ENCODE measurements at regions not wholly inside any gene's neighbourhood (a gene's known extent, or its start where the extent isn't known, plus 50 kb on each side); places are given as distances from the start of the nearest gene placed in this dataset.

GRCh38 chr3:5754602-5755001, 567.1 kb downstream of the EDEM1 start:
- intact Hi-C loops (cut with micrococcal nuclease; ENCODE audit: unreplicated experiment): no loop called here
- TF ChIP-seq CTCF (conservative IDR thresholded peaks at IDR 0.05; ENCODE audit: low read length) (no peak), EZH2phosphoT487 (IDR thresholded peaks at IDR 0.05; ENCODE audit: borderline replicate concordance, low read depth, low read length) (no peak)
- H3K4me3 ChIP-seq (ENCODE audit: low read depth, low read length, poor library complexity, severe bottlenecking): no peak overlapping the region
- CTCF ChIA-PET (ENCODE audit: unreplicated experiment): no interaction called here
- DNase-seq (ENCODE audit: low spot score): no peak
- no peaks in the 10 kb centered on the region for H4K20me1 ChIP-seq (ENCODE audit: insufficient read depth, low read length)
- H3K9me2 ChIP-seq (ENCODE audit: insufficient read depth, low read length): no peaks in the 10 kb centered on the region
- H3K4me2 ChIP-seq (ENCODE audit: low read length): no peak overlapping the region
- no peak overlapping the region for H3K27ac ChIP-seq (ENCODE audit: low read depth, low read length, poor library complexity, severe bottlenecking)
- H3K79me2 ChIP-seq (ENCODE audit: insufficient read depth, low read depth, low read length): no peaks in the 10 kb centered on the region
- H3K36me3 ChIP-seq (ENCODE audit: insufficient read depth, low read length): no peaks in the 10 kb centered on the region
- no TSS peak for BruUV-seq (replicated peaks)
- POLR2A ChIA-PET: no interaction called here
- H3K4me1 ChIP-seq (ENCODE audit: insufficient read depth, low read length, poor library complexity, severe bottlenecking): no peaks in the 10 kb centered on the region
- H3K9me3 ChIP-seq (ENCODE audit: low read length): no peaks in the 10 kb centered on the region
- no peak overlapping the region for H2AFZ ChIP-seq (ENCODE audit: low read length)

DNA sequence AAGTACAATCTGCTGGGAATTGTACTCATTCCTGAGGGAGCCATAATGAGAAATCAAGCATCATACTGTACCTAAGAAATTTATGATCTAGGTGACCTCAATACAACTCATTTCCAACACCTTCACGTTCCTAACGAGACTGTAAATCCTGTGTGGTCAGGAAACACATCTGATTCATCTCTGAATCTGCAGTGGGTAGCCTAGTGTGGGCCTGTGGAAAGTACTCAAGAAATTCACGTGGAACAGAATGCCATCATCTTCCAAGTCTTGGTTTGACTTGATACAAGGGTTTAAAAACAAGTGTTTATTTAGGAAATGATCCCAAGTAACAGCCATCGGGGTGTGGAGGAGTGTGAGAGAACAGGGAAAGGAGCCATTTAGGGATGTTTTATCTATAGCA, 568.9 kb downstream of the EDEM1 start:
- no peak overlapping the region for H2AFZ ChIP-seq (ENCODE audit: low read length)
- DNase-seq (ENCODE audit: low spot score): no peak
- H3K36me3 ChIP-seq (ENCODE audit: insufficient read depth, low read length): no peaks in the 10 kb centered on the region
- H3K4me3 ChIP-seq (ENCODE audit: low read depth, low read length, poor library complexity, severe bottlenecking): no peak overlapping the region
- H3K4me2 ChIP-seq (ENCODE audit: low read length): no peak overlapping the region
- CTCF ChIA-PET (ENCODE audit: unreplicated experiment): no interaction called here
- POLR2A ChIA-PET: interaction anchor here (1.4 kb wide), 1 partner anchor 11 kb away, joined by 3 read pairs; no protein-coding TSS in a partner anchor
- no TSS peak for BruUV-seq (replicated peaks)
- H3K4me1 ChIP-seq (ENCODE audit: insufficient read depth, low read length, poor library complexity, severe bottlenecking): no peaks in the 10 kb centered on the region
- no peaks in the 10 kb centered on the region for H3K9me3 ChIP-seq (ENCODE audit: low read length)
- no peaks in the 10 kb centered on the region for H4K20me1 ChIP-seq (ENCODE audit: insufficient read depth, low read length)
- intact Hi-C loops (cut with micrococcal nuclease; ENCODE audit: unreplicated experiment): no loop called here
- TF ChIP-seq EZH2phosphoT487 (IDR thresholded peaks at IDR 0.05; ENCODE audit: borderline replicate concordance, low read depth, low read length): no peak
- no peak for TF ChIP-seq CTCF (conservative IDR thresholded peaks at IDR 0.05; ENCODE audit: low read length)
- H3K79me2 ChIP-seq (ENCODE audit: insufficient read depth, low read depth, low read length): no peaks in the 10 kb centered on the region
- no peak overlapping the region for H3K27ac ChIP-seq (ENCODE audit: low read depth, low read length, poor library complexity, severe bottlenecking)
- H3K9me2 ChIP-seq (ENCODE audit: insufficient read depth, low read length): no peaks in the 10 kb centered on the region

GRCh38 chr3:5757213-5757804, 569.8 kb downstream of the EDEM1 start:
- H4K20me1 ChIP-seq (ENCODE audit: insufficient read depth, low read length): no peaks in the 10 kb centered on the region
- H3K4me3 ChIP-seq (ENCODE audit: low read depth, low read length, poor library complexity, severe bottlenecking): no peak overlapping the region
- no peaks in the 10 kb centered on the region for H3K9me3 ChIP-seq (ENCODE audit: low read length)
- no peaks in the 10 kb centered on the region for H3K9me2 ChIP-seq (ENCODE audit: insufficient read depth, low read length)
- intact Hi-C loops (cut with micrococcal nuclease; ENCODE audit: unreplicated experiment): no loop called here
- POLR2A ChIA-PET: no interaction called here
- no peak for TF ChIP-seq CTCF (conservative IDR thresholded peaks at IDR 0.05; ENCODE audit: low read length)
- no peak for TF ChIP-seq EZH2phosphoT487 (IDR thresholded peaks at IDR 0.05; ENCODE audit: borderline replicate concordance, low read depth, low read length)
- H3K79me2 ChIP-seq (ENCODE audit: insufficient read depth, low read depth, low read length): no peaks in the 10 kb centered on the region
- CTCF ChIA-PET (ENCODE audit: unreplicated experiment): no interaction called here
- no peaks in the 10 kb centered on the region for H3K36me3 ChIP-seq (ENCODE audit: insufficient read depth, low read length)
- H3K27ac ChIP-seq (ENCODE audit: low read depth, low read length, poor library complexity, severe bottlenecking): no peak overlapping the region
- H3K4me2 ChIP-seq (ENCODE audit: low read length): no peak overlapping the region
- no peaks in the 10 kb centered on the region for H3K4me1 ChIP-seq (ENCODE audit: insufficient read depth, low read length, poor library complexity, severe bottlenecking)
- DNase-seq (ENCODE audit: low spot score): no peak
- no TSS peak for BruUV-seq (replicated peaks)
- no peak overlapping the region for H2AFZ ChIP-seq (ENCODE audit: low read length)

All from OCI-LY7 (cell line).